Neural crest cell (in vitro differentiated cells): ENCODE measurements at regions not wholly inside any gene's neighbourhood (a gene's known extent, or its start where the extent isn't known, plus 50 kb on each side); places are given as distances from the start of the nearest gene placed in this dataset.

Source experiments
- DNase-seq: peaks from one replicate; pipeline ENCODE4 v3.0.0; 2021; ENCODE audit warnings: low read depth, mixed read lengths, low spot score
- H3K27ac Mint-ChIP-seq: one replicate; pipeline ENCODE4 v1.8.0; 2021; ENCODE audit warnings: mild to moderate bottlenecking, mixed read lengths; ENCODE audit not compliant: unreplicated experiment
- H3K27me3 Mint-ChIP-seq: 2 replicates; pipeline ENCODE4 v1.8.0; 2021; ENCODE audit warnings: low read depth, mild to moderate bottlenecking, mixed read lengths
- H3K36me3 Mint-ChIP-seq: 2 replicates; pipeline ENCODE4 v1.8.0; 2021; ENCODE audit warnings: low read depth, mild to moderate bottlenecking, mixed read lengths
- H3K4me1 Mint-ChIP-seq: 2 replicates; pipeline ENCODE4 v1.8.0; 2021; ENCODE audit warnings: mixed read lengths
- H3K4me3 Mint-ChIP-seq: one replicate; pipeline ENCODE4 v1.8.0; 2021; ENCODE audit warnings: mild to moderate bottlenecking, mixed read lengths
- H3K9me3 Mint-ChIP-seq: 2 replicates; pipeline ENCODE4 v1.8.0; 2021; ENCODE audit warnings: mixed read lengths
- CTCF ChIP-seq: fragments of 200-600 bp; sonication (generic); conservative IDR thresholded peaks from 2 replicates; pipeline ENCODE4 v1.5.0; 2021; ENCODE audit warnings: antibody characterized with exemption, mild to moderate bottlenecking

- Mint-ChIP-seq H3K36me3 (no peaks in the 10 kb centered on the region), H3K4me3 (no peak overlapping the region), H3K4me1 (peaks cover 22% of the 10 kb centered on the region), H3K27me3 (no peaks in the 10 kb centered on the region), H3K9me3 (no peaks in the 10 kb centered on the region), H3K27ac (peak overlapping the region; percentile 59)
- no peak for DNase-seq
- no peak for TF ChIP-seq CTCF
These were observed 131.0 kb upstream of the EEPD1 start for GRCh38 chr7:36021917-36022550.

DNA sequence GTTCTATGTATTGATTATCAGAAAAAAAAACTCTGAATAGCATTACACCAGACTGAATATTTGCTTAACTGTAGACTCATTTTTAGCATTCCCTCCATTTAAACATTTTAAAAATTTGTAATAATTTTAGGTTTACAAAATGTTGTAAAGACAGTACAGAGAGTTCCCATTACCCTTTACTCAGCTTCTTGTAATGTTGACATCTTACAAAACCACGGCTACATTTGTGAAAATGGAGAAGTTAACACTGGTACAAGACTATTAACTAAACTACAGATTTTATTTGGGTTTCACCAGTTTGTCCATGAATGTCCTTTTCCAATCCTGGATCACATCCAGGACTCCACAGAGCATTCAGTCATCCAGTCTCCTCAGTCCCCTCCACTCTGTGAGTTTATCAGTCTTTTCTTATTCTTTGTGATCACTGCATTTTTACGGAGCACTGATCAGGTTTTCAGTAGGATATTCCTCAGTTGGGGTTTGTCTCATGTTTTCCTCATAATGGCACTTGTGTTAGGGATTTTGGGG is 130.0 kb upstream of the EEPD1 start:
- no peak for TF ChIP-seq CTCF
- no peak overlapping the region for H3K4me3 Mint-ChIP-seq
- no peaks in the 10 kb centered on the region for H3K9me3 Mint-ChIP-seq
- H3K36me3 Mint-ChIP-seq, result no peaks in the 10 kb centered on the region
- no peak for DNase-seq
- H3K27me3 Mint-ChIP-seq, result no peaks in the 10 kb centered on the region
- H3K27ac Mint-ChIP-seq, result no peak overlapping the region
- peaks cover 22% of the 10 kb centered on the region for H3K4me1 Mint-ChIP-seq

- H3K27ac Mint-ChIP-seq, result no peak overlapping the region
- H3K4me1 Mint-ChIP-seq, result peaks cover 22% of the 10 kb centered on the region
- H3K4me3 Mint-ChIP-seq, result no peak overlapping the region
- no peak for DNase-seq
- H3K36me3 Mint-ChIP-seq, result no peaks in the 10 kb centered on the region
- no peaks in the 10 kb centered on the region for H3K9me3 Mint-ChIP-seq
- H3K27me3 Mint-ChIP-seq, result peaks cover 2% of the 10 kb centered on the region
- TF ChIP-seq CTCF, result no peak
These were observed 127.9 kb upstream of the EEPD1 start for GRCh38 chr7:36025190-36025589.

DNA sequence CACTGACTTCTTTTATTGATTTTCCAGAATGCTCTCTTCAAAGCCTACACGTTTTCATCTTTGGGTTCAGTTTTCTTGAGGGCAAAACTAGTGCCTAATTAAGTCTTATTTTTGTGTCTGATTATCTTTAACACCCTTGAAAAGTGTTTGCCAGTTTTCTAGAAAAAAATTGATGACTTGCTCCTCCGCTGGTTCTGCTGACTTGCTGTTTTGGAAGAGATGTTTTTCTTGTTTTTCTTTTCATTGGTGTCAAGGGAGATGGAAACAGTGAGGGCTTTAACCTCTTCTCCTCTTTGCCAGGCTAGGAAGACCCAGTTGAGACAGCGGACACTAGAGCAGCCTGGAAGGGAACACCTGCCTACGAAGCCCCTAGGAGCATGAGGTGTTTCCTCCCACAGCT is 123.7 kb upstream of the EEPD1 start:
- Mint-ChIP-seq H3K36me3 (no peaks in the 10 kb centered on the region), H3K4me1 (peaks cover 11% of the 10 kb centered on the region), H3K4me3 (no peak overlapping the region), H3K27ac (no peak overlapping the region), H3K27me3 (peaks cover 5% of the 10 kb centered on the region), H3K9me3 (no peaks in the 10 kb centered on the region)
- no peak for DNase-seq
- TF ChIP-seq CTCF, result no peak

DNA sequence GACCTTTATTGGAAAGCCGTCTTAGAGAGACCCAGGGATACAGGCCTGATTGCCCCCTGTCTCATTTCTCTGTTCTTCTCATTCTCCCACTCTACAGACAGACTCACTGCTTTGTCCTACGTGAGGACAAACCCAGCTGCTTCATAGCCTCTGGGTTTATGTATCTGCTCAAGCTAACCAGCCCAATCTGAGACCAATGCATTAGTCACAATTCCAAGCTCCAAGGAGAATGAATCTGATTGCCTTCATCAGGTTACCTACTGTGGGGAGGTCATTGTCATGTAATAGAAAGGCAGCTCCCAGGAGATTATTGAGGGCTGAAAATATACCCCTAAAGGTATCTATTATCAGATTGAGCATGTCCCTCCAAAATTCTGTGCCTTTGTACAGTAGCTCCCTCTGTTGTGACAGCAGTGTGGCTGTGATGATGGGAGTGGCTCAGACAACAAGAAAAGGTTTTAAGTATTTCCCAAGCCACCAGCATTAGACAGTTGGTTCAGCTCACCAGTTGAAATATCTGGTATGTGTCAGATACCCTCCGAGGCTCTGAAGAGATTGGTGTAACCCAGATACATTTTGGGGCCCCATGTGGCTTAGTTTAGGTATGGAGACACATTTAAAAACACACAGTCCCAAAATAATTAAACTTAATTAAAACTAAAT is 123.1 kb upstream of the EEPD1 start:
- Mint-ChIP-seq H3K4me1 (peaks cover 5% of the 10 kb centered on the region), H3K9me3 (no peaks in the 10 kb centered on the region), H3K27me3 (peaks cover 5% of the 10 kb centered on the region), H3K36me3 (no peaks in the 10 kb centered on the region), H3K4me3 (no peak overlapping the region), H3K27ac (no peak overlapping the region)
- TF ChIP-seq CTCF, result no peak
- no peak for DNase-seq
